Left lung (tissue), 4 donors: ENCODE measurements at regions not wholly inside any gene's neighbourhood (a gene's known extent, or its start where the extent isn't known, plus 50 kb on each side); places are given as distances from the start of the nearest gene placed in this dataset.
A peak's percentile ranks its signal among the peaks of the same experiment; 100 is the strongest.

Experiments used
- ATAC-seq: fragments of 200-7000 bp; cut with Tn5 transposase; one replicate; pipeline ENCODE4 v1.9.1; 2020; ENCODE audit warnings: moderate library complexity
- DNase-seq, 4 donors: peaks; one replicate each; pipeline ENCODE4 v3.0.0-alpha.2; 2013 to 2020
- H3K27ac ChIP-seq, 2 donors: fragments of 200-600 bp; sonication (generic) in 1 of 2; one replicate each; pipeline versions ENCODE4 v1.5.0 to v1.8.0; 2020 to 2021
- H3K27me3 ChIP-seq, 2 donors: fragments of 200-600 bp; sonication (generic) in 1 of 2; one replicate each; pipeline versions ENCODE4 v1.5.0 to v1.8.0; 2020 to 2021
- H3K36me3 ChIP-seq, 2 donors: fragments of 200-600 bp; sonication (generic) in 1 of 2; one replicate each; pipeline versions ENCODE4 v1.5.0 to v1.8.0; 2020 to 2021
- H3K4me1 ChIP-seq, 2 donors: fragments of 200-600 bp; one replicate each; pipeline ENCODE4 v1.8.0; 2021
- H3K4me3 ChIP-seq, 2 donors: fragments of 200-600 bp; sonication (generic) in 1 of 2; one replicate each; pipeline versions ENCODE4 v1.5.0 to v1.8.0; 2020 to 2021; ENCODE audit warnings: mild to moderate bottlenecking in 1 of 2
- H3K9me3 ChIP-seq, 2 donors: fragments of 200-600 bp; sonication (generic) in 1 of 2; one replicate each; pipeline versions ENCODE4 v1.5.0 to v1.8.0; 2020 to 2021
- intact Hi-C, 2 donors: fragments of 100-400 bp; cut with DNase I; formaldehyde crosslinking; loops; one replicate each; pipeline versions ENCODE4 v1.11.2 to v1.14.2; 2022
- TF ChIP-seq, protein P1 (sequence below), 2 donors: fragments of 200-600 bp; sonication (generic) in 1 of 2; IDR thresholded peaks; one replicate each; pipeline versions ENCODE4 v1.5.0 to v1.8.0; 2021; ENCODE audit warnings: antibody characterized with exemption in 2 of 2
- donor health status: DM: no; HTN: yes; CAD: no.
- donor health status: DM: no; HTN: no; CAD: no.

DNA sequence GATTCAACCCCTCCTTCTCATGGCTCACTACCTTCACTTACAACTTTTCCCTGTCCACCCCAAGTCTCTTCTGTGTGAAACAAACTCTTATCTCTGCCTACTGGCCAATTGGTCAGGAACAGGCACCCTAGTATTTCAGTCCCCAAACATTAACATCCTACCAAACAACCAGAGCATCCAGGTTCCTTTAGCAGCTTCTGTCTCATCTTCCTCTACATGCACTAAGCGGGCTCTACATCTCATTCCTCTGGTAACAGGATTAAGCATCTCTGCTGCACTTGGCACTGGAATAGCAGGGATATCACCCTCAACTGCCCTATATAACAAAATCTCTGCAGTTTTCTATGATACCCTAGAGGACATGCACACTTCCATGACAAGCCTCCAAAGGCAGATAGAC, 116.2 kb downstream of the JRKL start:
- Histone ChIP-seq H3K4me1 (no peaks in the 10 kb centered on the region), H3K9me3 (no peaks in the 10 kb centered on the region), H3K27me3 (no peaks in the 10 kb centered on the region), H3K36me3 (no peaks in the 10 kb centered on the region), H3K27ac (no peak overlapping the region), H3K4me3 (no peak overlapping the region)
- ATAC-seq (no peak), DNase-seq (no peak)
- TF ChIP-seq, protein P1, sequence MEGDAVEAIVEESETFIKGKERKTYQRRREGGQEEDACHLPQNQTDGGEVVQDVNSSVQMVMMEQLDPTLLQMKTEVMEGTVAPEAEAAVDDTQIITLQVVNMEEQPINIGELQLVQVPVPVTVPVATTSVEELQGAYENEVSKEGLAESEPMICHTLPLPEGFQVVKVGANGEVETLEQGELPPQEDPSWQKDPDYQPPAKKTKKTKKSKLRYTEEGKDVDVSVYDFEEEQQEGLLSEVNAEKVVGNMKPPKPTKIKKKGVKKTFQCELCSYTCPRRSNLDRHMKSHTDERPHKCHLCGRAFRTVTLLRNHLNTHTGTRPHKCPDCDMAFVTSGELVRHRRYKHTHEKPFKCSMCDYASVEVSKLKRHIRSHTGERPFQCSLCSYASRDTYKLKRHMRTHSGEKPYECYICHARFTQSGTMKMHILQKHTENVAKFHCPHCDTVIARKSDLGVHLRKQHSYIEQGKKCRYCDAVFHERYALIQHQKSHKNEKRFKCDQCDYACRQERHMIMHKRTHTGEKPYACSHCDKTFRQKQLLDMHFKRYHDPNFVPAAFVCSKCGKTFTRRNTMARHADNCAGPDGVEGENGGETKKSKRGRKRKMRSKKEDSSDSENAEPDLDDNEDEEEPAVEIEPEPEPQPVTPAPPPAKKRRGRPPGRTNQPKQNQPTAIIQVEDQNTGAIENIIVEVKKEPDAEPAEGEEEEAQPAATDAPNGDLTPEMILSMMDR (IDR thresholded peaks at IDR 0.05) = no peak
- intact Hi-C loops = no loop called here

DNA sequence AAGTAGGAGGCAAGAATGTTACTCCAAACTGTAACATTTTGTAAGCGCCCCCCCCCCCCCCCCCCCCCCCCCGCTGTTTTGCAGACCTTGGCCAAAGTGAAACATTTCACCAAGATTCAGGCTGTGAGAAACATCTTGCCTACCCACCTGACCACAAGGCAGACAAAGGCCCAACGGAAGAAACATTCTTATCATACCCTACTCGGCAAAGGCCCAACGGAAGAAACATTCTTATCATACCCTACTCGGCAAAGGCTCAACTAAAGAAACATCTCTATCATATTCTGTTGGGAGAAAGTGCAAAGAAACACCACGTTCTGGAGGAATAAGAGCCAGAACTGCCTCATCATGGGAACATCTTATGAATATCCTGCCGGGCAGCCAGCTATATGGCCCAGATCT, 117.1 kb downstream of the JRKL start:
- Histone ChIP-seq H3K4me3 (no peak overlapping the region), H3K36me3 (no peaks in the 10 kb centered on the region), H3K27ac (no peak overlapping the region), H3K27me3 (no peaks in the 10 kb centered on the region), H3K9me3 (no peaks in the 10 kb centered on the region), H3K4me1 (no peaks in the 10 kb centered on the region)
- intact Hi-C loops = no loop called here
- ATAC-seq (no peak), DNase-seq (no peak)
- TF ChIP-seq, protein P1 (IDR thresholded peaks at IDR 0.05) = no peak

DNA sequence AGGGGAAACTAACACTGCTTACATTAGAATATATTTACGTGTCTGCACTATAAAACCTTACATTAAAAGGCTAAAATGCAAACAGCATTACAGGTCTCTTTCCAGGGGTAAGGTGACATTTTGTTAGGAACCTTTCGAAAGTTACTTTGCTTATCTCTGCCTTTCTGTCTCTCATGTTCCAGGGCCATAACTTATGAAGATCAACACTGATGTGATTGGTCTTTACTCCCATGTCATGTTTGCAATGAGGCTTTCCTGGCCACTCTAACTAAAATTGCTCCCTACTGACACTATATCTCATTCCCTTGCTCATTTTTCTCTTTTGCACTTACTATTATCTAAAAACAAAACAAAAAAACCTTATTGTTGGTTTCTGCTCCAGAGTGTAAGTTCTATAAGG, 119.0 kb downstream of the JRKL start:
- DNase-seq (no peak), ATAC-seq (no peak)
- H3K27ac ChIP-seq = no peak overlapping the region
- no peaks in the 10 kb centered on the region for H3K9me3 ChIP-seq
- intact Hi-C loops = no loop called here
- H3K27me3 ChIP-seq = no peaks in the 10 kb centered on the region
- no peaks in the 10 kb centered on the region for H3K36me3 ChIP-seq
- TF ChIP-seq, protein P1 (IDR thresholded peaks at IDR 0.05) = no peak
- no peaks in the 10 kb centered on the region for H3K4me1 ChIP-seq
- no peak overlapping the region for H3K4me3 ChIP-seq

DNA sequence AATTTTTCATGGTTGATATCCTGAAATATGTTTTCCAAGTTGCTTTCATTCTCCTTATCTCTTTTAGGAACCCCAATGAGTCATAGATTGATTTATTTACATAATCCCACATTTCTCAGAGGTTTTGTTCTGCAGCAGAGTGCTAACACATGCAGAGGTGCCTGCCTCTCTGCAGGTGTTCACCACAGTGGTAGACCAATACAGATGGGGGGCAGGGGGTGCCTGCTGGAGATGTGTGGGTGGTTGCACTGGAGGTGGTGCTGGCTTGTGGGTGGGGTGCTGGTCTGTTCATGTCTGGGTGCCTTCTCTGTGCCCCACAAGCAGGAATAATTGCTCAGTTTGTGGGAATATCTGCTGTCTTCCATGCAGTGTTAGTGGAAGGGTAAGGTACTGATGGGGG, 131.1 kb downstream of the JRKL start:
- intact Hi-C loops = no loop called here
- TF ChIP-seq, protein P1 (IDR thresholded peaks at IDR 0.05) = no peak

DNA sequence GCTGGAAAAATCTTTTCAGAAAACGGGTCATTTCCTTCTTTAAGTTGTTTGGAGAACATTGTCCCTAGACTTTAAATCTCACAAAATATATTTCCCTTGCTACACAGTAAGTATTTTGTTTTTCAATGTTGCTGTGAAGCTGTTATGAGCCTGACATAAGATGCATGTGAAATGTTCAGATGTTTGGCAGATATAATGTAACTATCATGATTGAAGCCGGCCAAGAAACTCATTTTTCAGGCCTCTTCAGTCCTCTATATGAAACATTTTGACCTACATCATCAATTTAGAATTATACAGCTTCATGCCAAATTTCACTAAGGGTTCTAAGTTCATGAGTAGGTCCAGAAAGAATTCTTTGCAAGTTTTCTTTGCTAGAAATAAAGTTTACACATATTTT, 133.8 kb downstream of the JRKL start:
- DNase-seq = peak in 1 of 4 donors; percentile 2
- H3K27ac ChIP-seq = no peak overlapping the region
- TF ChIP-seq, protein P1 (IDR thresholded peaks at IDR 0.05) = no peak
- H3K4me3 ChIP-seq = no peak overlapping the region
- H3K9me3 ChIP-seq = no peaks in the 10 kb centered on the region
- ATAC-seq = no peak
- H3K4me1 ChIP-seq = no peaks in the 10 kb centered on the region
- H3K27me3 ChIP-seq = no peaks in the 10 kb centered on the region
- intact Hi-C loops = no loop called here
- H3K36me3 ChIP-seq = no peaks in the 10 kb centered on the region

More for the DNA sequence above, 131.1 kb downstream of the JRKL start:
- no peaks in the 10 kb centered on the region for H3K36me3 ChIP-seq
- no peaks in the 10 kb centered on the region for H3K27me3 ChIP-seq
- H3K4me3 ChIP-seq = no peak overlapping the region
- DNase-seq = no peak
- no peaks in the 10 kb centered on the region for H3K4me1 ChIP-seq
- no peak for ATAC-seq
- H3K9me3 ChIP-seq = no peaks in the 10 kb centered on the region
- H3K27ac ChIP-seq = no peak overlapping the region
